ENCODE measurements at regions not wholly inside any gene's neighbourhood (a gene's known extent, or its start where the extent isn't known, plus 50 kb on each side); places are given as distances from the start of the nearest gene placed in this dataset.
"Not testable (repeated sequence)": the region's sequence is repeated elsewhere in the genome, so short reads cannot be mapped to it uniquely, and the experiment has no call there.

- no peak for DNase-seq (ENCODE audit: low read depth in 2 of 2)
Observed at GRCh38 chr6:112651239-112651638, 304.1 kb downstream of the RFPL4B start.

- no peak for DNase-seq (ENCODE audit: low read depth in 2 of 2)
Observed at GRCh38 chr6:112659912-112660311, 312.8 kb downstream of the RFPL4B start.

- DNase-seq (ENCODE audit: low read depth in 2 of 2) = no peak
Observed at GRCh38 chr6:112660626-112661025, 313.5 kb downstream of the RFPL4B start.

- DNase-seq (ENCODE audit: low read depth in 2 of 2) = no peak
Observed at GRCh38 chr6:112663698-112664097, 316.6 kb downstream of the RFPL4B start.

GRCh38 chr6:112665114-112665513, 318.0 kb downstream of the RFPL4B start:
- DNase-seq (ENCODE audit: low read depth in 2 of 2) = no peak

- no peak for DNase-seq (ENCODE audit: low read depth in 2 of 2)
Observed at GRCh38 chr6:112665815-112666214, 318.7 kb downstream of the RFPL4B start.

GRCh38 chr6:112667427-112667826, 320.3 kb downstream of the RFPL4B start:
- no peak for DNase-seq (ENCODE audit: low read depth in 2 of 2)

- DNase-seq (ENCODE audit: low read depth in 2 of 2) = no peak
Observed at GRCh38 chr6:112680091-112680490, 333.0 kb downstream of the RFPL4B start.

GRCh38 chr6:112682071-112682470, 334.9 kb downstream of the RFPL4B start:
- DNase-seq (ENCODE audit: low read depth in 2 of 2) = no peak

- DNase-seq (ENCODE audit: low read depth in 2 of 2) = no peak
Observed at GRCh38 chr6:112683106-112683505, 336.0 kb downstream of the RFPL4B start.

- DNase-seq (ENCODE audit: low read depth in 2 of 2) = no peak
Observed at GRCh38 chr6:112683926-112684325, 336.8 kb downstream of the RFPL4B start.

- DNase-seq (ENCODE audit: low read depth in 2 of 2) = not testable (repeated sequence)
Observed at GRCh38 chr6:112685521-112686220, 338.5 kb downstream of the RFPL4B start.

GRCh38 chr6:112688487-112689165, 341.5 kb downstream of the RFPL4B start:
- DNase-seq (ENCODE audit: low read depth in 2 of 2) = not testable (repeated sequence)

- DNase-seq (ENCODE audit: low read depth in 2 of 2) = not testable (repeated sequence)
Observed at GRCh38 chr6:112689183-112689858, 342.2 kb downstream of the RFPL4B start.

- DNase-seq (ENCODE audit: low read depth in 2 of 2) = no peak
Observed at GRCh38 chr6:112690497-112691202, 343.5 kb downstream of the RFPL4B start.

GRCh38 chr6:112691289-112691688, 344.2 kb downstream of the RFPL4B start:
- DNase-seq (ENCODE audit: low read depth in 2 of 2) = no peak

GRCh38 chr6:112695001-112695400, 347.9 kb downstream of the RFPL4B start:
- no peak for DNase-seq (ENCODE audit: low read depth in 2 of 2)

GRCh38 chr6:112697265-112697664, 350.1 kb downstream of the RFPL4B start:
- DNase-seq (ENCODE audit: low read depth in 2 of 2) = no peak

GRCh38 chr6:112701201-112701600, 354.1 kb downstream of the RFPL4B start:
- DNase-seq (ENCODE audit: low read depth in 2 of 2) = no peak

- DNase-seq (ENCODE audit: low read depth in 2 of 2) = no peak
Observed at GRCh38 chr6:112710710-112711109, 363.6 kb downstream of the RFPL4B start.

GRCh38 chr6:112713402-112713801, 366.3 kb downstream of the RFPL4B start:
- DNase-seq (ENCODE audit: low read depth in 2 of 2) = no peak

- no peak for DNase-seq (ENCODE audit: low read depth in 2 of 2)
Observed at GRCh38 chr6:112717401-112717800, 370.3 kb downstream of the RFPL4B start.
